Endothelial cell (in vitro differentiated cells): ENCODE measurements at regions not wholly inside any gene's neighbourhood (a gene's known extent, or its start where the extent isn't known, plus 50 kb on each side); places are given as distances from the start of the nearest gene placed in this dataset.

Source experiments
- DNase-seq: peaks from one replicate; pipeline ENCODE4 v3.0.0; 2021; ENCODE audit warnings: low spot score
- H3K27ac Mint-ChIP-seq: one replicate; pipeline ENCODE4 v1.8.0; 2021; ENCODE audit warnings: mixed read lengths, inconsistent platforms; ENCODE audit not compliant: unreplicated experiment
- H3K27me3 Mint-ChIP-seq: one replicate; pipeline ENCODE4 v1.8.0; 2021; ENCODE audit warnings: mild to moderate bottlenecking, moderate library complexity, mixed read lengths, inconsistent platforms; ENCODE audit not compliant: unreplicated experiment
- H3K36me3 Mint-ChIP-seq: one replicate; pipeline ENCODE4 v1.8.0; 2021; ENCODE audit warnings: mild to moderate bottlenecking, low read depth, mixed read lengths, inconsistent platforms; ENCODE audit not compliant: unreplicated experiment
- H3K4me1 Mint-ChIP-seq: one replicate; pipeline ENCODE4 v1.8.0; 2021; ENCODE audit warnings: mild to moderate bottlenecking, mixed read lengths, inconsistent platforms; ENCODE audit not compliant: unreplicated experiment
- H3K4me3 Mint-ChIP-seq: one replicate; pipeline ENCODE4 v1.8.0; 2021; ENCODE audit warnings: mild to moderate bottlenecking, mixed read lengths, inconsistent platforms; ENCODE audit not compliant: unreplicated experiment
- H3K9me3 Mint-ChIP-seq: one replicate; pipeline ENCODE4 v1.8.0; 2021; ENCODE audit warnings: mixed read lengths, inconsistent platforms; ENCODE audit not compliant: unreplicated experiment
- TF ChIP-seq, protein P1 (sequence below): fragments of 200-600 bp; sonication (generic); IDR thresholded peaks from one replicate; pipeline ENCODE4 v1.5.0; 2021; ENCODE audit warnings: antibody characterized with exemption; ENCODE audit not compliant: unreplicated experiment

DNA sequence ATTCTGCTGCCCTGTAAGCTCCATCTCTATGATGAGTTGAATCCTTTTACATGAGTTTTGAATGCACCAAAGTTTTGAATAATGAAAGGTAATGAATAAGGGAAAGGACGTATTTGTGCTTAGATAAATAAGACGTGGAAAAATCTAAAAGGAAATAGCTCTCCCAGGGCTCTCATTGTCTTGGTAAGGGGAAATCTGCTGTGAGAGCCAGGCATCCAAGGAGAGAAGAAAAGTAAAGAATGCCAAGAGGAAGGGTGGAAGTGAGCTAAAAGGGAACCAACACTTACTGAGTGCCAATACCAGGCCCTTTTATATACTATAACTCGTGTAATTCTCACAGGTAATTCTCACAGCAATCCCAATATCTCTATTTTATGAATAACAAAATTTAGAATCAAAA, 62.6 kb upstream of the KLHL13 start:
- H3K9me3 Mint-ChIP-seq: no peaks in the 10 kb centered on the region
- no peaks in the 10 kb centered on the region for H3K36me3 Mint-ChIP-seq
- H3K4me1 Mint-ChIP-seq: peaks cover 8% of the 10 kb centered on the region
- DNase-seq: no peak
- TF ChIP-seq, protein P1, sequence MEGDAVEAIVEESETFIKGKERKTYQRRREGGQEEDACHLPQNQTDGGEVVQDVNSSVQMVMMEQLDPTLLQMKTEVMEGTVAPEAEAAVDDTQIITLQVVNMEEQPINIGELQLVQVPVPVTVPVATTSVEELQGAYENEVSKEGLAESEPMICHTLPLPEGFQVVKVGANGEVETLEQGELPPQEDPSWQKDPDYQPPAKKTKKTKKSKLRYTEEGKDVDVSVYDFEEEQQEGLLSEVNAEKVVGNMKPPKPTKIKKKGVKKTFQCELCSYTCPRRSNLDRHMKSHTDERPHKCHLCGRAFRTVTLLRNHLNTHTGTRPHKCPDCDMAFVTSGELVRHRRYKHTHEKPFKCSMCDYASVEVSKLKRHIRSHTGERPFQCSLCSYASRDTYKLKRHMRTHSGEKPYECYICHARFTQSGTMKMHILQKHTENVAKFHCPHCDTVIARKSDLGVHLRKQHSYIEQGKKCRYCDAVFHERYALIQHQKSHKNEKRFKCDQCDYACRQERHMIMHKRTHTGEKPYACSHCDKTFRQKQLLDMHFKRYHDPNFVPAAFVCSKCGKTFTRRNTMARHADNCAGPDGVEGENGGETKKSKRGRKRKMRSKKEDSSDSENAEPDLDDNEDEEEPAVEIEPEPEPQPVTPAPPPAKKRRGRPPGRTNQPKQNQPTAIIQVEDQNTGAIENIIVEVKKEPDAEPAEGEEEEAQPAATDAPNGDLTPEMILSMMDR: no peak
- no peaks in the 10 kb centered on the region for H3K27me3 Mint-ChIP-seq
- H3K27ac Mint-ChIP-seq: peak overlapping the region; percentile 15
- H3K4me3 Mint-ChIP-seq: no peak overlapping the region

DNA sequence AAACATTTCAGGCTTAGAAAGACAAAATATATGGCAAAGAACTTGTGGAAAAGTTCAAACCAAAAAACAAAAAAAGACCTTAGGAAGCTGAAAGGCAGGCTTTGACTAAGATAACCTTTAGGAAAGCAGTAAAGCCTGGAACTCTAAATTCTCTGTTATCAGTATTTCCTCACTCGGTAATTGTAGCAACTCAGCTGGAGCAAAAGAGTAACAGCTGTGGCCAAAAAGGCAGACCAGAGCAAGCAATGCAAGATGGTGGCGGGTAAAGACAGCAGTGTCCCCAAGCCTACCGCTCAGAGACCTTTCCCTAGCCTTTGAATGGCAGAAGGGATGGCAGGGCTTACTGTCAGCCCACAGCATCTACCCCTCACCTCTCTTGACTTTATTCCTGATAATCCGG, 63.1 kb upstream of the KLHL13 start:
- no peak overlapping the region for H3K27ac Mint-ChIP-seq
- H3K27me3 Mint-ChIP-seq: no peaks in the 10 kb centered on the region
- H3K36me3 Mint-ChIP-seq: no peaks in the 10 kb centered on the region
- no peak overlapping the region for H3K4me3 Mint-ChIP-seq
- peaks cover 8% of the 10 kb centered on the region for H3K4me1 Mint-ChIP-seq
- no peaks in the 10 kb centered on the region for H3K9me3 Mint-ChIP-seq
- DNase-seq: no peak
- TF ChIP-seq, protein P1: no peak

DNA sequence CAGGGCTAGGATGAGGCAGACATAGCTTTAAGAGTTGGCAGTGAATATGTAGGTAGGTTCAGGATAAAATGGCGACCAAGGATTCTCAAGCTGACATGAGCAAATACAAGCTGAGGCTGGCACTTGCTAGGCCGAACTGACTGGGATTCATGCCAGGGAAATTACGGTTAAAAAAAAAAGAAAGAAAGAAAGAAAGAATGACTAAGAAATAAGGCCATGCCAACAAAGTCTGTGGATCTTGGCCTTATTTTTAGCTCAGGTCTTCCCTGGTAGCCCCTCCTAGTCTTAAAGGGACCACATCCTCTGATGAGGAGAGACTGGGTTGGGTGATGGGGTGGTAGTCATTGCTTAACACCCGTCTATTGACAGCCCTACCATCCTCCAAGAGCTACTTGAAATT, 64.4 kb upstream of the KLHL13 start:
- no peak overlapping the region for H3K4me3 Mint-ChIP-seq
- no peak for DNase-seq
- no peaks in the 10 kb centered on the region for H3K9me3 Mint-ChIP-seq
- no peak overlapping the region for H3K27ac Mint-ChIP-seq
- no peaks in the 10 kb centered on the region for H3K36me3 Mint-ChIP-seq
- peaks cover 8% of the 10 kb centered on the region for H3K4me1 Mint-ChIP-seq
- no peaks in the 10 kb centered on the region for H3K27me3 Mint-ChIP-seq
- TF ChIP-seq, protein P1: no peak

DNA sequence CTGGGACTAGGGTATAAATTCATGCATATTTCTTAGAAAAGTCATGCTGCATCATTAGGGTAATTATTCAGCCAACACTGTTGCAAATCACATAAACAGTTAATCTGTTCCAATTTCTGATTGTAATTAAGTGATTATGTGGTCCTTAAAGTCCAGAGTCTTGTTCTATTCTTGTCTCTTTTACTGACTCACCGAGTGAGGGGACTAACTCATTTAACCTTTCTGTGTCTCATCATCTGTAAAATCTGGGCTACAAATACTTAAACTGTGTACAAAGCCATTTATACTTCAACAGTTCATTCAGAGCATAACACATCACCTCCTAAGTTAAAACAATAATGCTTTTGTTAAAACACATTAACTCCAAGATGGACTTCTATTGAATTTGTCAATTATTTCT, 65.4 kb upstream of the KLHL13 start:
- no peak for DNase-seq
- no peaks in the 10 kb centered on the region for H3K36me3 Mint-ChIP-seq
- H3K27ac Mint-ChIP-seq: no peak overlapping the region
- peaks cover 8% of the 10 kb centered on the region for H3K4me1 Mint-ChIP-seq
- TF ChIP-seq, protein P1: no peak
- H3K9me3 Mint-ChIP-seq: no peaks in the 10 kb centered on the region
- no peak overlapping the region for H3K4me3 Mint-ChIP-seq
- no peaks in the 10 kb centered on the region for H3K27me3 Mint-ChIP-seq

DNA sequence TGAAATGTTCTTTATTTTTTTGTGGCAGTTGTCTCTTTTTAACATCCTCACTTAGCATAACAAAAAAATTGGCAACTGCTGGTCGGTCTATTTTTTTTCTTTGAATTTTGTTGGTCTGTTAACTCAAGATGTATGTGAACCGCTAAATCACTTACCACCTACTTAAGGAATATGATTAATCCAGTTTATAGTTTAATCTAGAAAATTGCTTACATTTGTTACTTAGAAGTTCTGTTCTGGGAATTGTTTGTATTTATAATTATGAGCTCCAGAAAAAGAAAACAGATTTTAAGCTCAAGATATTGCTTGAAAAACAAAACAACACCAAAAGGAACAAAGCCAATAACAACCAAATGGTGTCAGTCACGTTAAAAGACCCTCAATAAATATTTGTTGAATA, 66.1 kb upstream of the KLHL13 start:
- Mint-ChIP-seq H3K27ac (no peak overlapping the region), H3K4me3 (no peak overlapping the region), H3K27me3 (no peaks in the 10 kb centered on the region), H3K9me3 (no peaks in the 10 kb centered on the region), H3K4me1 (peaks cover 8% of the 10 kb centered on the region), H3K36me3 (no peaks in the 10 kb centered on the region)
- no peak for DNase-seq
- TF ChIP-seq, protein P1: no peak
